PC-3 (cell line): ENCODE measurements at regions not wholly inside any gene's neighbourhood (a gene's known extent, or its start where the extent isn't known, plus 50 kb on each side); places are given as distances from the start of the nearest gene placed in this dataset.

Experiments used
- EZH2phosphoT487 ChIP-seq: fragments of 300-600 bp; sonication (generic); IDR thresholded peaks from 2 replicates; pipeline ENCODE4 v1.6.1; 2018; ENCODE audit warnings: mild to moderate bottlenecking, antibody characterized with exemption, low read length, borderline replicate concordance
- TF ChIP-seq, protein P1 (sequence below): fragments of 300-600 bp; sonication (generic); conservative IDR thresholded peaks from 2 replicates; pipeline ENCODE4 v1.5.1; 2017; ENCODE audit warnings: antibody characterized with exemption, low read depth, mild to moderate bottlenecking, low read length

DNA sequence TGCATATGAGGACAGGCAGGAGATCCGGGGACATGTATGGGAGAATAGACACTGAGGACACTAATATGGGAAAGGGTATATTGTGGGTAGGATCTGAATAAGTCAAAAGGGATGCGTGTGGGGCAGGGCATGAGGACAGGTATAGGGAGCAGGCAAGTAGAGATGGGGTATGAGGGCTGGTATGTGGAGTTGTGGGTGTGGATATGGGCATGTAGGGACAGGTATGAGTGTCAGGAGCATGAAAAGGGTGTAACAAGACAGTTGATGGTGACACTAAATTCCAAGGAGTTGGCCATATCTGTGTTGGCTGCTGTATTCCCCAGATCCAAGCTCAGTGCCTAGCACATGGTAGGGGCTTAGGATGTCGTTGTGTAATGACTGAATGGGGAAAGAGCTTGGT, 84.4 kb upstream of the PAX2 start:
- TF ChIP-seq, protein P1, sequence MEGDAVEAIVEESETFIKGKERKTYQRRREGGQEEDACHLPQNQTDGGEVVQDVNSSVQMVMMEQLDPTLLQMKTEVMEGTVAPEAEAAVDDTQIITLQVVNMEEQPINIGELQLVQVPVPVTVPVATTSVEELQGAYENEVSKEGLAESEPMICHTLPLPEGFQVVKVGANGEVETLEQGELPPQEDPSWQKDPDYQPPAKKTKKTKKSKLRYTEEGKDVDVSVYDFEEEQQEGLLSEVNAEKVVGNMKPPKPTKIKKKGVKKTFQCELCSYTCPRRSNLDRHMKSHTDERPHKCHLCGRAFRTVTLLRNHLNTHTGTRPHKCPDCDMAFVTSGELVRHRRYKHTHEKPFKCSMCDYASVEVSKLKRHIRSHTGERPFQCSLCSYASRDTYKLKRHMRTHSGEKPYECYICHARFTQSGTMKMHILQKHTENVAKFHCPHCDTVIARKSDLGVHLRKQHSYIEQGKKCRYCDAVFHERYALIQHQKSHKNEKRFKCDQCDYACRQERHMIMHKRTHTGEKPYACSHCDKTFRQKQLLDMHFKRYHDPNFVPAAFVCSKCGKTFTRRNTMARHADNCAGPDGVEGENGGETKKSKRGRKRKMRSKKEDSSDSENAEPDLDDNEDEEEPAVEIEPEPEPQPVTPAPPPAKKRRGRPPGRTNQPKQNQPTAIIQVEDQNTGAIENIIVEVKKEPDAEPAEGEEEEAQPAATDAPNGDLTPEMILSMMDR: no peak
- TF ChIP-seq EZH2phosphoT487: no peak
